NCI-H1930 (cell line): ENCODE measurements at regions not wholly inside any gene's neighbourhood (a gene's known extent, or its start where the extent isn't known, plus 50 kb on each side); places are given as distances from the start of the nearest gene placed in this dataset.

Source experiments
- DNase-seq, 2 experiments: peaks; one replicate each; lab custom pipeline; 2025; lab: John Stamatoyannopoulos, UW

- DNase-seq: no peak
Measured at GRCh38 chr18:22073411-22073810, 96.0 kb upstream of the GATA6 start.

- no peak for DNase-seq
Measured at GRCh38 chr18:22074282-22075070, 94.9 kb upstream of the GATA6 start.

- no peak for DNase-seq
Measured at GRCh38 chr18:22080035-22080434, 89.4 kb upstream of the GATA6 start.

- no peak for DNase-seq
Measured at GRCh38 chr18:22082408-22082807, 87.0 kb upstream of the GATA6 start.

GRCh38 chr18:22084547-22084946, 84.8 kb upstream of the GATA6 start:
- no peak for DNase-seq

GRCh38 chr18:22086973-22087372, 82.4 kb upstream of the GATA6 start:
- DNase-seq: no peak

GRCh38 chr18:22088029-22088428, 81.4 kb upstream of the GATA6 start:
- no peak for DNase-seq

- no peak for DNase-seq
Measured at GRCh38 chr18:22088996-22089640, 80.3 kb upstream of the GATA6 start.

GRCh38 chr18:22091341-22091740, 78.0 kb upstream of the GATA6 start:
- DNase-seq: no peak

GRCh38 chr18:22093731-22094357, 75.5 kb upstream of the GATA6 start:
- DNase-seq: no peak

GRCh38 chr18:22094358-22094734, 75.0 kb upstream of the GATA6 start:
- DNase-seq: no peak

- DNase-seq: no peak
Measured at GRCh38 chr18:22098563-22098989, 70.8 kb upstream of the GATA6 start.

GRCh38 chr18:22099925-22100324, 69.5 kb upstream of the GATA6 start:
- DNase-seq: no peak

GRCh38 chr18:22101731-22102130, 67.7 kb upstream of the GATA6 start:
- no peak for DNase-seq

GRCh38 chr18:22102953-22103646, 66.3 kb upstream of the GATA6 start:
- no peak for DNase-seq

- no peak for DNase-seq
Measured at GRCh38 chr18:22103647-22104031, 65.8 kb upstream of the GATA6 start.

- DNase-seq: no peak
Measured at GRCh38 chr18:22106536-22107292, 62.7 kb upstream of the GATA6 start.

- DNase-seq: no peak
Measured at GRCh38 chr18:22108674-22109073, 60.7 kb upstream of the GATA6 start.

GRCh38 chr18:22109535-22109934, 59.9 kb upstream of the GATA6 start:
- DNase-seq: no peak

- no peak for DNase-seq
Measured at GRCh38 chr18:22110461-22110924, 58.9 kb upstream of the GATA6 start.

- no peak for DNase-seq
Measured at GRCh38 chr18:22112215-22112614, 57.2 kb upstream of the GATA6 start.
